Gastroesophageal sphincter (tissue), 4 donors: ENCODE measurements at regions not wholly inside any gene's neighbourhood (a gene's known extent, or its start where the extent isn't known, plus 50 kb on each side); places are given as distances from the start of the nearest gene placed in this dataset.

Experiments used
- ATAC-seq: fragments of 150-250 bp; one replicate; pipeline ENCODE4 v1.9.1; 2016; ENCODE audit warnings: mild to moderate bottlenecking, moderate library complexity
- H3K27ac ChIP-seq, 4 donors: fragments of 200-600 bp; sonication (generic) in 3 of 4; 1 replicate in 3 of 4; 2 replicates in 1 of 4; pipeline ENCODE4 v1.5.1; 2016 to 2019
- H3K27me3 ChIP-seq: fragments of 200-600 bp; sonication (generic); one replicate; pipeline ENCODE4 v1.5.1; 2019
- H3K36me3 ChIP-seq, 2 donors: fragments of 200-600 bp; sonication (generic); one replicate each; pipeline ENCODE4 v1.5.1; 2019; ENCODE audit warnings: control low read depth in 1 of 2
- H3K4me1 ChIP-seq, 3 donors: fragments of 200-600 bp; sonication (generic); 1 replicate in 2 of 3; 2 replicates in 1 of 3; pipeline ENCODE4 v1.5.1; 2016 to 2019; ENCODE audit warnings: control low read depth in 2 of 3
- H3K4me3 ChIP-seq, 2 donors: fragments of 200-600 bp; sonication (generic); one replicate each; pipeline ENCODE4 v1.5.1; 2019; ENCODE audit warnings: mild to moderate bottlenecking in 1 of 2, moderate library complexity in 1 of 2
- H3K9me3 ChIP-seq, 3 donors: fragments of 200-600 bp; sonication (generic); one replicate each; pipeline ENCODE4 v1.5.1; 2017 to 2019; ENCODE audit warnings: control low read depth in 2 of 3
- CTCF ChIP-seq, 4 experiments: fragments of 200-600 bp in 2 of 4; fragments of 450-650 bp in 2 of 4; sonication (generic) in 1 of 4; IDR thresholded peaks; one replicate each; pipeline ENCODE4 v1.5.1; 2017 to 2019; ENCODE audit warnings: antibody characterized with exemption in 4 of 4, mild to moderate bottlenecking in 2 of 4, moderate library complexity in 2 of 4
- EP300 ChIP-seq: sonication (generic); formaldehyde crosslinking; IDR thresholded peaks from one replicate; pipeline ENCODE4 v1.6.1; 2017; ENCODE audit warnings: antibody characterized with exemption, mild to moderate bottlenecking
- POLR2A ChIP-seq, 2 donors: fragments of 450-650 bp; IDR thresholded peaks; one replicate each; pipeline ENCODE4 v1.6.1; 2017; ENCODE audit warnings: antibody characterized with exemption in 2 of 2, mild to moderate bottlenecking in 2 of 2, moderate library complexity in 1 of 2
- POLR2AphosphoS5 ChIP-seq: sonication (generic); formaldehyde crosslinking; IDR thresholded peaks from one replicate; pipeline ENCODE4 v1.6.1; 2017; ENCODE audit warnings: antibody characterized with exemption
- whole genome bisulfite sequencing, 2 donors: methylation state at CpG; one replicate each; pipeline ENCODE4 v1.1.5; 2018; ENCODE audit warnings: low coverage in 1 of 2; 5-methylcytosine and 5-hydroxymethylcytosine counted together

- no peaks in the 10 kb centered on the region for H3K36me3 ChIP-seq
- no peaks in the 10 kb centered on the region for H3K4me1 ChIP-seq
- no peak for ATAC-seq
- no peak overlapping the region for H3K4me3 ChIP-seq
- no peak overlapping the region for H3K27ac ChIP-seq
- no peaks in the 10 kb centered on the region for H3K27me3 ChIP-seq
- no peak for TF ChIP-seq POLR2AphosphoS5
- TF ChIP-seq POLR2A (IDR thresholded peaks at IDR 0.05) = no peak
- no peak for TF ChIP-seq CTCF (IDR thresholded peaks at IDR 0.05)
- TF ChIP-seq EP300 = no peak
- H3K9me3 ChIP-seq = no peaks in the 10 kb centered on the region
Measured at GRCh38 chr12:63208956-63209355, 58.0 kb upstream of the AVPR1A start.

- 13 to 22% methylated on average over 3 of the region's 3 CpGs for WGBS, 2 donors
- TF ChIP-seq POLR2A (IDR thresholded peaks at IDR 0.05) (no peak), CTCF (IDR thresholded peaks at IDR 0.05) (no peak), POLR2AphosphoS5 (no peak)
- no peaks in the 10 kb centered on the region for H3K27me3 ChIP-seq
Measured at GRCh38 chr12:63206909-63207308, 55.9 kb upstream of the AVPR1A start.

DNA sequence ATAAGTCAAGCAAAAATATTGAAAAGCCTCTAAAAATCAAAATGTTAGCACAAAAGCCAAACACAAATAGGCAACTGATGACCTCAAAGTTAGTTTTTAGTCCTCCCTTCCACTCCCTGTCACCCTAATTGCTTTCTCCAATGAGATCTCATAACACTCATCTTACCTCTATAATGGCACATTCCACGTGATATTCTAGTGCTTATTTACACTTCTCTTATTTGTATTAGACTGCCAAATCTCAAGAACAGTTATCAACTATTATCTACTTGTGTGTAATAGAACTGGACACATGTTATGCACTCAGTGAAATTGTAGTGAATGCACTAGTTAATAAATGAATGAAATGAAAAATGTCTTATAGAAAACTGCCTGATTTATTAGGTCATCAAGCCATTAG lies 55.5 kb upstream of the AVPR1A start:
- H3K27ac ChIP-seq = no peak overlapping the region
- no peaks in the 10 kb centered on the region for H3K9me3 ChIP-seq
- H3K4me1 ChIP-seq = no peaks in the 10 kb centered on the region
- H3K27me3 ChIP-seq = no peaks in the 10 kb centered on the region
- no peak for ATAC-seq
- H3K36me3 ChIP-seq = no peaks in the 10 kb centered on the region
- no peak for TF ChIP-seq EP300
- no peak for TF ChIP-seq POLR2AphosphoS5
- no peak for TF ChIP-seq POLR2A (IDR thresholded peaks at IDR 0.05)
- TF ChIP-seq CTCF (IDR thresholded peaks at IDR 0.05) = no peak
- no peak overlapping the region for H3K4me3 ChIP-seq
- WGBS, 2 donors = 13 to 29% methylated on average over 1 of the region's 1 CpG

More at GRCh38 chr12:63206909-63207308, 55.9 kb upstream of the AVPR1A start:
- no peak for ATAC-seq
- no peak overlapping the region for H3K27ac ChIP-seq
- H3K4me1 ChIP-seq = no peaks in the 10 kb centered on the region
- H3K36me3 ChIP-seq = no peaks in the 10 kb centered on the region
- no peak overlapping the region for H3K4me3 ChIP-seq
- no peaks in the 10 kb centered on the region for H3K9me3 ChIP-seq
